Thyroid gland (tissue), 4 donors: ENCODE measurements at regions not wholly inside any gene's neighbourhood (a gene's known extent, or its start where the extent isn't known, plus 50 kb on each side); places are given as distances from the start of the nearest gene placed in this dataset.

ENCODE experiments used
- DNase-seq, 2 donors: peaks; one replicate each; pipeline ENCODE4 v3.0.0-alpha.2; 2019
- H3K27ac ChIP-seq, 3 donors: fragments of 200-600 bp; sonication (generic); 1 replicate in 2 of 3; 2 replicates in 1 of 3; pipeline ENCODE4 v1.5.1; 2016 to 2019; ENCODE audit warnings: mild to moderate bottlenecking in 1 of 3, moderate library complexity in 1 of 3
- H3K27me3 ChIP-seq: fragments of 200-600 bp; sonication (generic); one replicate; pipeline ENCODE4 v1.5.1; 2019
- H3K36me3 ChIP-seq, 2 donors: fragments of 200-600 bp; sonication (generic); one replicate each; pipeline ENCODE4 v1.5.1; 2016 to 2019
- H3K4me1 ChIP-seq, 2 donors: fragments of 200-600 bp; sonication (generic); one replicate each; pipeline ENCODE4 v1.5.1; 2017 to 2019
- H3K4me3 ChIP-seq, 3 donors: fragments of 200-600 bp; sonication (generic); replicated peaks in 1 of 3; 1 replicate in 2 of 3; 2 replicates in 1 of 3; pipeline ENCODE4 v1.5.1; 2016; ENCODE audit warnings: mild to moderate bottlenecking in 1 of 3
- H3K9me3 ChIP-seq: fragments of 200-600 bp; sonication (generic); one replicate; pipeline ENCODE4 v1.5.1; 2017
- CTCF ChIP-seq, 6 experiments: fragments of 200-600 bp in 3 of 6; fragments of 450-650 bp in 3 of 6; sonication (generic) in 3 of 6; IDR thresholded peaks; one replicate each; pipeline ENCODE4 v1.5.1; 2016 to 2019; ENCODE audit warnings: antibody characterized with exemption in 6 of 6, mild to moderate bottlenecking in 2 of 6, inconsistent platforms in 1 of 6, moderate library complexity in 1 of 6
- POLR2A ChIP-seq, 2 donors: fragments of 450-650 bp; IDR thresholded peaks; one replicate each; pipeline ENCODE4 v1.6.1; 2017; ENCODE audit warnings: antibody characterized with exemption in 2 of 2, mild to moderate bottlenecking in 2 of 2, moderate library complexity in 1 of 2
- WGBS, 2 donors: methylation state at CpG; one replicate each; pipeline ENCODE4 v1.1.5; 2017; 5-methylcytosine and 5-hydroxymethylcytosine counted together
- intact Hi-C: fragments of 100-400 bp; cut with DNase I; formaldehyde crosslinking; loops from one replicate; pipeline ENCODE4 v1.15.1; 2023

- Histone ChIP-seq H3K27ac (no peak overlapping the region), H3K27me3 (no peaks in the 10 kb centered on the region), H3K9me3 (no peaks in the 10 kb centered on the region), H3K36me3 (no peaks in the 10 kb centered on the region), H3K4me3 (no peak overlapping the region), H3K4me1 (no peaks in the 10 kb centered on the region)
- intact Hi-C loops: no loop called here
- no peak for DNase-seq
- WGBS, 2 donors: 97 to 100% methylated on average over 3 of the region's 3 CpGs
- no peak for TF ChIP-seq CTCF (IDR thresholded peaks at IDR 0.05)
- TF ChIP-seq POLR2A (IDR thresholded peaks at IDR 0.05): no peak
Measured at GRCh38 chr2:234708717-234709116, 211.8 kb upstream of the ARL4C start.

DNA sequence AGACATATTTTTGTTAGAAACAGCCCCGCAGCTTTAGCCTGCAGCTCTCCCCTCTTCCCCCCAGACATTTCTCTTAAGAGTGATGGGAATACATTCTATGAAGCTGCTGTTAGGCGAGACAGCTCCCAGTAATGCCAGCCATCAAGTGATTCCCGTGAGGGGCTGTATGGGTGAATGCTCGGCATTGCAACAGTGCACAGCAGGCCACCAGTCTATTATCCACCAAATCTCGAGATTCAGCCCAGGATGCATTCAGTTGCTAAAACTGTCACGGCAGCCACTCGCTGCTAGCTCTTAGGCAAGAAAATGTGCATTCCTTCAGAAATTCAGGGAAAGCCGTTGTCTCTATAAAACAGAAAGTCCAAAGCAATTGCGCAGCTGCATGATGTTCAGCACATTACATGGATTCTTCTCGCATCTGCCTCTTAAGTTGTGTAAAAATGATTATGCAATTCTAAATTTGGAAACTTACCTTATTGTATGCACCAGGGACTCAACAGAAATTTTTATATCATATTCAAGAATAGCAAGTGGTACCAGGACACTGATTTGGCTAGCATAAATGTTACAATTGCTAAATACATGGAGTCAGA is 211.3 kb upstream of the ARL4C start:
- intact Hi-C loops: no loop called here
- 57 to 74% methylated on average over 10 of the region's 10 CpGs for WGBS, 2 donors

DNA sequence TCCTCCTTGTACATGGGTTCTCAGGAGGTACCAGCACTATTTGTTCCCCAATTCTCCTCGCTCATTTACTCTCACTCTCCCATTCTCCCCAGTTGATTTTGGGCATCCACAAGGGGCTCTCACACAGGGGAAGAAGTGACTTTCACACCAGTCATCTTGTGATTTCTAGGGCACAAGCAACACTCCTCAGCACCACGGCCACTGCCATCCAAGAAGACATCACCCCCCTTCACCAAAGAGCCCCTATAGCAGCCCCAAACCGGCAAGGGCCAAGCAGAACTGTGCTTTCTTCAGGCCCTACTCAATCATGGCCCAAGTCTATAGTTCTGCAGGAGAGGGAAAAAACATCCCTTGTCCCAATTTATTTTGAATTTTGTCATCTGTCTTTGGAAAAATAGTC is 209.2 kb upstream of the ARL4C start:
- no peaks in the 10 kb centered on the region for H3K4me1 ChIP-seq
- no peak for TF ChIP-seq CTCF (IDR thresholded peaks at IDR 0.05)
- TF ChIP-seq POLR2A (IDR thresholded peaks at IDR 0.05): no peak
- no peaks in the 10 kb centered on the region for H3K36me3 ChIP-seq
- no peak overlapping the region for H3K4me3 ChIP-seq
- WGBS, 2 donors: 85 to 93% methylated on average over 3 of the region's 3 CpGs
- no peaks in the 10 kb centered on the region for H3K9me3 ChIP-seq
- H3K27ac ChIP-seq: no peak overlapping the region
- intact Hi-C loops: no loop called here
- no peak for DNase-seq
- no peaks in the 10 kb centered on the region for H3K27me3 ChIP-seq

More for the DNA sequence above, 211.3 kb upstream of the ARL4C start:
- Histone ChIP-seq H3K27me3 (no peaks in the 10 kb centered on the region), H3K36me3 (no peaks in the 10 kb centered on the region), H3K4me1 (no peaks in the 10 kb centered on the region), H3K4me3 (no peak overlapping the region), H3K27ac (no peak overlapping the region), H3K9me3 (no peaks in the 10 kb centered on the region)
- TF ChIP-seq CTCF (IDR thresholded peaks at IDR 0.05): no peak
- no peak for TF ChIP-seq POLR2A (IDR thresholded peaks at IDR 0.05)
- no peak for DNase-seq

DNA sequence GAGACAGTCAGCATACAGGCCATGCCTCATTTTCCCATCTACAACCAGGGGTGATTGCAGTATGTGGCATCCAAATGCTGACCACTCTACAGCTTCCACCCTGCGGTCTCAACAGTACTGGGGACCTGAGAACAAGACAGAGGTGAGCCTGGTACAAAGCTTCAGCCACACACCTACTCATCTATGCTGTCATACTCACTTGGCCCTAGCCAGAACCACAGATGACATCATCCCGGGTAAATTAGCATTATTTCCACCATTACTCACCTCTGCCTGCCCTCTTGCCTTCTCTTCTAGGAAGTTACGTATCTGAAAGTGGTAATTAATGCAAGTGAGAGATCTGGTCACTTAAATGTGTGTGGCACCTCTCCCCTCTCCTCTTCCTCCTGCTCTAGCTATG is 208.2 kb upstream of the ARL4C start:
- no peaks in the 10 kb centered on the region for H3K4me1 ChIP-seq
- no peaks in the 10 kb centered on the region for H3K36me3 ChIP-seq
- H3K9me3 ChIP-seq: no peaks in the 10 kb centered on the region
- intact Hi-C loops: no loop called here
- DNase-seq: no peak
- 88 to 94% methylated on average over 3 of the region's 3 CpGs for WGBS, 2 donors
- TF ChIP-seq POLR2A (IDR thresholded peaks at IDR 0.05) (no peak), CTCF (IDR thresholded peaks at IDR 0.05) (no peak)
- H3K27ac ChIP-seq: no peak overlapping the region
- no peak overlapping the region for H3K4me3 ChIP-seq
- H3K27me3 ChIP-seq: no peaks in the 10 kb centered on the region

GRCh38 chr2:234703258-234703657 is 206.4 kb upstream of the ARL4C start:
- intact Hi-C loops: no loop called here
- H3K9me3 ChIP-seq: no peaks in the 10 kb centered on the region
- H3K4me3 ChIP-seq: no peak overlapping the region
- no peak for DNase-seq
- no peaks in the 10 kb centered on the region for H3K27me3 ChIP-seq
- 61 to 71% methylated on average over 4 of the region's 4 CpGs for WGBS, 2 donors
- H3K4me1 ChIP-seq: no peaks in the 10 kb centered on the region
- H3K36me3 ChIP-seq: no peaks in the 10 kb centered on the region
- no peak overlapping the region for H3K27ac ChIP-seq
- TF ChIP-seq CTCF (IDR thresholded peaks at IDR 0.05): no peak
- no peak for TF ChIP-seq POLR2A (IDR thresholded peaks at IDR 0.05)
